Stimulated activated effector memory CD8-positive, alpha-beta T cell treated with anti-CD3 and anti-CD28 coated beads, Interleukin-12 subunit alpha, Interleukin-12 subunit beta, amount 100 ng/mL, for 72 hours (primary cell): ENCODE measurements at regions not wholly inside any gene's neighbourhood (a gene's known extent, or its start where the extent isn't known, plus 50 kb on each side); places are given as distances from the start of the nearest gene placed in this dataset.

Experiments
- ATAC-seq: fragments of 150-1000 bp; cut with Tn5 transposase; 2 replicates; pipeline ENCODE4 v1.10.0; 2021
- DNase-seq, 2 donors: peaks; one replicate each; pipeline ENCODE4 v3.0.0; 2021 to 2022; ENCODE audit warnings: low spot score in 2 of 2
- H3K27ac Mint-ChIP-seq: one replicate; pipeline ENCODE4 v1.8.0; 2022; ENCODE audit warnings: mild to moderate bottlenecking, mixed read lengths
- H3K36me3 Mint-ChIP-seq: one replicate; pipeline ENCODE4 v1.8.0; 2022; ENCODE audit warnings: mild to moderate bottlenecking, mixed read lengths
- H3K4me1 Mint-ChIP-seq: one replicate; pipeline ENCODE4 v1.8.0; 2022; ENCODE audit warnings: mixed read lengths
- H3K4me3 Mint-ChIP-seq: one replicate; pipeline ENCODE4 v1.8.0; 2022; ENCODE audit warnings: mild to moderate bottlenecking, mixed read lengths
- H3K9me3 Mint-ChIP-seq: one replicate; pipeline ENCODE4 v1.8.0; 2022; ENCODE audit warnings: mixed read lengths

GRCh38 chr20:5377484-5377883 lies 60.7 kb upstream of the PROKR2 start:
- H3K4me3 Mint-ChIP-seq, result no peak overlapping the region
- ATAC-seq (no peak), DNase-seq (no peak)
- H3K27ac Mint-ChIP-seq, result no peak overlapping the region
- no peaks in the 10 kb centered on the region for H3K36me3 Mint-ChIP-seq
- no peaks in the 10 kb centered on the region for H3K9me3 Mint-ChIP-seq
- no peaks in the 10 kb centered on the region for H3K4me1 Mint-ChIP-seq

- Mint-ChIP-seq H3K9me3 (no peaks in the 10 kb centered on the region), H3K36me3 (no peaks in the 10 kb centered on the region), H3K4me1 (no peaks in the 10 kb centered on the region), H3K4me3 (no peak overlapping the region), H3K27ac (no peak overlapping the region)
- no peak for DNase-seq
- no peak for ATAC-seq
Observed at GRCh38 chr20:5376228-5376627, 59.5 kb upstream of the PROKR2 start.

GRCh38 chr20:5374171-5374570 lies 57.4 kb upstream of the PROKR2 start:
- Mint-ChIP-seq H3K9me3 (no peaks in the 10 kb centered on the region), H3K36me3 (no peaks in the 10 kb centered on the region), H3K27ac (no peak overlapping the region), H3K4me3 (no peak overlapping the region), H3K4me1 (no peaks in the 10 kb centered on the region)
- ATAC-seq, result no peak
- DNase-seq, result no peak

GRCh38 chr20:5372371-5372770 lies 55.6 kb upstream of the PROKR2 start:
- Mint-ChIP-seq H3K4me1 (no peaks in the 10 kb centered on the region), H3K36me3 (no peaks in the 10 kb centered on the region)
- ATAC-seq, result no peak

GRCh38 chr20:5369629-5370028 lies 52.9 kb upstream of the PROKR2 start:
- no peaks in the 10 kb centered on the region for H3K4me1 Mint-ChIP-seq
- no peaks in the 10 kb centered on the region for H3K36me3 Mint-ChIP-seq
- no peak overlapping the region for H3K27ac Mint-ChIP-seq
- no peak overlapping the region for H3K4me3 Mint-ChIP-seq
- no peak for DNase-seq
- ATAC-seq, result no peak
- H3K9me3 Mint-ChIP-seq, result peaks cover under 1% of the 10 kb centered on the region

More at GRCh38 chr20:5372371-5372770, 55.6 kb upstream of the PROKR2 start:
- Mint-ChIP-seq H3K27ac (no peak overlapping the region), H3K9me3 (no peaks in the 10 kb centered on the region), H3K4me3 (no peak overlapping the region)
- no peak for DNase-seq
